T-helper 17 cell (primary cell): ENCODE measurements at regions not wholly inside any gene's neighbourhood (a gene's known extent, or its start where the extent isn't known, plus 50 kb on each side); places are given as distances from the start of the nearest gene placed in this dataset.

Experiments used
- ATAC-seq: fragments of 150-1000 bp; cut with Tn5 transposase; 2 replicates; pipeline ENCODE4 v1.10.0; 2021; ENCODE audit warnings: mild to moderate bottlenecking, moderate library complexity
- DNase-seq, 3 donors: peaks; one replicate each; pipeline versions ENCODE4 v3.0.0 to v3.0.0-alpha.2; 2020 to 2021
- H3K9me3 ChIP-seq: one replicate; pipeline ENCODE4 v1.7.0; 2013; ENCODE audit warnings: low read length, mild to moderate bottlenecking; ENCODE audit not compliant: control insufficient read depth, poor library complexity, severe bottlenecking
- H3K27ac Mint-ChIP-seq: one replicate; pipeline ENCODE4 v1.8.0; 2022; ENCODE audit warnings: mild to moderate bottlenecking, moderate library complexity, mixed read lengths
- H3K27me3 Mint-ChIP-seq: one replicate; pipeline ENCODE4 v1.8.0; 2022; ENCODE audit warnings: mixed read lengths
- H3K36me3 Mint-ChIP-seq: one replicate; pipeline ENCODE4 v1.8.0; 2022; ENCODE audit warnings: low read depth, mixed read lengths
- H3K4me1 Mint-ChIP-seq: one replicate; pipeline ENCODE4 v1.8.0; 2022; ENCODE audit warnings: mild to moderate bottlenecking, mixed read lengths
- H3K4me3 Mint-ChIP-seq: one replicate; pipeline ENCODE4 v1.8.0; 2022; ENCODE audit warnings: mild to moderate bottlenecking, moderate library complexity, mixed read lengths

- Mint-ChIP-seq H3K4me1 (peaks cover 6% of the 10 kb centered on the region), H3K4me3 (no peak overlapping the region), H3K27ac (no peak overlapping the region)
Measured at GRCh38 chrX:10021461-10022272, 54.5 kb downstream of the CLDN34 start.

GRCh38 chrX:10022273-10022541 lies 55.0 kb downstream of the CLDN34 start:
- ATAC-seq (no peak), DNase-seq (no peak)
- H3K27me3 Mint-ChIP-seq, result no peaks in the 10 kb centered on the region
- no peak overlapping the region for H3K4me3 Mint-ChIP-seq
- no peaks in the 10 kb centered on the region for H3K9me3 ChIP-seq
- H3K36me3 Mint-ChIP-seq, result no peaks in the 10 kb centered on the region
- H3K4me1 Mint-ChIP-seq, result peaks cover 2% of the 10 kb centered on the region
- H3K27ac Mint-ChIP-seq, result no peak overlapping the region

More at GRCh38 chrX:10021461-10022272, 54.5 kb downstream of the CLDN34 start:
- no peak for DNase-seq
- H3K9me3 ChIP-seq, result no peaks in the 10 kb centered on the region
- no peaks in the 10 kb centered on the region for H3K27me3 Mint-ChIP-seq
- no peak for ATAC-seq
- H3K36me3 Mint-ChIP-seq, result no peaks in the 10 kb centered on the region

- ATAC-seq, result no peak
- Mint-ChIP-seq H3K27me3 (no peaks in the 10 kb centered on the region), H3K36me3 (no peaks in the 10 kb centered on the region), H3K4me3 (no peak overlapping the region), H3K27ac (no peak overlapping the region), H3K4me1 (peaks cover 2% of the 10 kb centered on the region)
- no peaks in the 10 kb centered on the region for H3K9me3 ChIP-seq
- DNase-seq, result no peak
Measured at GRCh38 chrX:10022580-10023245, 55.6 kb downstream of the CLDN34 start.

GRCh38 chrX:10023821-10024220 lies 56.7 kb downstream of the CLDN34 start:
- H3K36me3 Mint-ChIP-seq, result no peaks in the 10 kb centered on the region

GRCh38 chrX:10025742-10026493 lies 58.8 kb downstream of the CLDN34 start:
- Mint-ChIP-seq H3K27ac (no peak overlapping the region), H3K4me1 (peaks cover 2% of the 10 kb centered on the region), H3K27me3 (no peaks in the 10 kb centered on the region), H3K36me3 (no peaks in the 10 kb centered on the region), H3K4me3 (no peak overlapping the region)
- no peak for DNase-seq
- H3K9me3 ChIP-seq, result no peaks in the 10 kb centered on the region
- ATAC-seq, result no peak

More at GRCh38 chrX:10023821-10024220, 56.7 kb downstream of the CLDN34 start:
- Mint-ChIP-seq H3K4me3 (no peak overlapping the region), H3K27ac (no peak overlapping the region), H3K27me3 (no peaks in the 10 kb centered on the region), H3K4me1 (peaks cover 2% of the 10 kb centered on the region)
- H3K9me3 ChIP-seq, result no peaks in the 10 kb centered on the region
- DNase-seq (no peak), ATAC-seq (no peak)

GRCh38 chrX:10028283-10029104 lies 61.3 kb downstream of the CLDN34 start:
- Mint-ChIP-seq H3K36me3 (no peaks in the 10 kb centered on the region), H3K27me3 (no peaks in the 10 kb centered on the region), H3K4me3 (no peak overlapping the region), H3K4me1 (peaks cover 4% of the 10 kb centered on the region), H3K27ac (no peak overlapping the region)
- H3K9me3 ChIP-seq, result no peaks in the 10 kb centered on the region
- DNase-seq (no peak), ATAC-seq (no peak)

GRCh38 chrX:10030570-10030969 lies 63.4 kb downstream of the CLDN34 start:
- no peaks in the 10 kb centered on the region for H3K9me3 ChIP-seq
- H3K4me3 Mint-ChIP-seq, result no peak overlapping the region
- H3K27ac Mint-ChIP-seq, result no peak overlapping the region

GRCh38 chrX:10031746-10032145 lies 64.6 kb downstream of the CLDN34 start:
- no peaks in the 10 kb centered on the region for H3K36me3 Mint-ChIP-seq
- ATAC-seq (no peak), DNase-seq (no peak)
- H3K27ac Mint-ChIP-seq, result peak overlapping the region; percentile 57
- H3K9me3 ChIP-seq, result no peaks in the 10 kb centered on the region
- H3K4me3 Mint-ChIP-seq, result no peak overlapping the region
- H3K27me3 Mint-ChIP-seq, result no peaks in the 10 kb centered on the region
- peaks cover 4% of the 10 kb centered on the region for H3K4me1 Mint-ChIP-seq

More at GRCh38 chrX:10030570-10030969, 63.4 kb downstream of the CLDN34 start:
- Mint-ChIP-seq H3K27me3 (no peaks in the 10 kb centered on the region), H3K4me1 (peaks cover 4% of the 10 kb centered on the region), H3K36me3 (no peaks in the 10 kb centered on the region)
- DNase-seq (no peak), ATAC-seq (no peak)

GRCh38 chrX:10032147-10032546 lies 65.0 kb downstream of the CLDN34 start:
- DNase-seq (no peak), ATAC-seq (no peak)
- Mint-ChIP-seq H3K27ac (peak overlapping the region; percentile 57), H3K4me1 (peaks cover 4% of the 10 kb centered on the region), H3K27me3 (no peaks in the 10 kb centered on the region), H3K36me3 (no peaks in the 10 kb centered on the region), H3K4me3 (no peak overlapping the region)
- H3K9me3 ChIP-seq, result no peaks in the 10 kb centered on the region

GRCh38 chrX:10033375-10034007 lies 66.3 kb downstream of the CLDN34 start:
- no peaks in the 10 kb centered on the region for H3K9me3 ChIP-seq
- Mint-ChIP-seq H3K27ac (no peak overlapping the region), H3K27me3 (no peaks in the 10 kb centered on the region), H3K36me3 (no peaks in the 10 kb centered on the region), H3K4me1 (peaks cover 4% of the 10 kb centered on the region), H3K4me3 (no peak overlapping the region)
- no peak for ATAC-seq
- DNase-seq, result no peak

GRCh38 chrX:10034740-10035260 lies 67.6 kb downstream of the CLDN34 start:
- H3K9me3 ChIP-seq, result no peaks in the 10 kb centered on the region
- H3K27ac Mint-ChIP-seq, result no peak overlapping the region
- DNase-seq (no peak), ATAC-seq (no peak)
- no peak overlapping the region for H3K4me3 Mint-ChIP-seq
- H3K27me3 Mint-ChIP-seq, result no peaks in the 10 kb centered on the region
- H3K4me1 Mint-ChIP-seq, result peaks cover 4% of the 10 kb centered on the region
- no peaks in the 10 kb centered on the region for H3K36me3 Mint-ChIP-seq

- H3K27ac Mint-ChIP-seq, result no peak overlapping the region
- ATAC-seq, result no peak
- H3K4me1 Mint-ChIP-seq, result no peaks in the 10 kb centered on the region
- no peaks in the 10 kb centered on the region for H3K36me3 Mint-ChIP-seq
- no peak overlapping the region for H3K4me3 Mint-ChIP-seq
- H3K27me3 Mint-ChIP-seq, result no peaks in the 10 kb centered on the region
- DNase-seq, result no peak
- H3K9me3 ChIP-seq, result no peaks in the 10 kb centered on the region
Measured at GRCh38 chrX:10038585-10038984, 71.4 kb downstream of the CLDN34 start.
